RWPE2 (cell line): ENCODE measurements at regions not wholly inside any gene's neighbourhood (a gene's known extent, or its start where the extent isn't known, plus 50 kb on each side); places are given as distances from the start of the nearest gene placed in this dataset.
A peak's percentile ranks its signal among the peaks of the same experiment; 100 is the strongest.

Experiments
- ATAC-seq: fragments of 200-7000 bp; cut with Tn5 transposase; 3 replicates; pipeline ENCODE4 v1.9.1; 2021; ENCODE audit warnings: low read depth
- DNase-seq: peaks from one replicate; pipeline ENCODE4 v3.0.0-alpha.2; 2020; ENCODE audit warnings: low spot score
- H3K27ac ChIP-seq: fragments of 450-650 bp; 2 replicates; pipeline ENCODE4 v1.5.1; 2017; ENCODE audit warnings: mild to moderate bottlenecking; ENCODE audit not compliant: poor library complexity, severe bottlenecking
- H3K27me3 ChIP-seq: fragments of 250-450 bp; sonication (Bioruptor Pico); 2 replicates; pipeline ENCODE4 v1.5.1; 2021; ENCODE audit warnings: mild to moderate bottlenecking, moderate library complexity; ENCODE audit not compliant: insufficient read depth, poor library complexity, severe bottlenecking
- H3K36me3 ChIP-seq: fragments of 250-450 bp; sonication (Bioruptor Pico); 2 replicates; pipeline ENCODE4 v1.5.1; 2020; ENCODE audit warnings: low read depth, mild to moderate bottlenecking, moderate library complexity
- H3K4me1 ChIP-seq: fragments of 250-450 bp; sonication (Bioruptor Pico); 2 replicates; pipeline ENCODE4 v1.5.1; 2021; ENCODE audit warnings: mild to moderate bottlenecking, moderate library complexity; ENCODE audit not compliant: insufficient read depth, poor library complexity, severe bottlenecking
- H3K4me3 ChIP-seq: fragments of 250-450 bp; sonication (Bioruptor Pico); 2 replicates; pipeline ENCODE4 v1.5.1; 2021; ENCODE audit warnings: mild to moderate bottlenecking, moderate library complexity; ENCODE audit not compliant: severe bottlenecking
- H3K9me3 ChIP-seq: fragments of 250-450 bp; sonication (Bioruptor Pico); 2 replicates; pipeline ENCODE4 v1.5.1; 2021; ENCODE audit warnings: mild to moderate bottlenecking, moderate library complexity; ENCODE audit not compliant: severe bottlenecking
- CTCF ChIP-seq: fragments of 450-650 bp; IDR thresholded peaks from one replicate; pipeline ENCODE4 v1.5.1; 2017; ENCODE audit warnings: mild to moderate bottlenecking, moderate library complexity; ENCODE audit not compliant: poor library complexity, severe bottlenecking

GRCh38 chr6:22972771-22973170, 403.4 kb downstream of the HDGFL1 start:
- DNase-seq (no peak), ATAC-seq (no peak)
- Histone ChIP-seq H3K36me3 (no peaks in the 10 kb centered on the region), H3K4me3 (no peak overlapping the region), H3K4me1 (no peaks in the 10 kb centered on the region), H3K27ac (no peak overlapping the region), H3K27me3 (no peaks in the 10 kb centered on the region), H3K9me3 (no peaks in the 10 kb centered on the region)
- no peak for TF ChIP-seq CTCF

- Histone ChIP-seq H3K4me3 (no peak overlapping the region), H3K27me3 (no peaks in the 10 kb centered on the region), H3K36me3 (no peaks in the 10 kb centered on the region), H3K9me3 (no peaks in the 10 kb centered on the region), H3K4me1 (no peaks in the 10 kb centered on the region), H3K27ac (no peak overlapping the region)
- no peak for DNase-seq
- no peak for TF ChIP-seq CTCF
- ATAC-seq, result no peak
Measured at GRCh38 chr6:22975079-22975478, 405.7 kb downstream of the HDGFL1 start.

- peak; percentile 49; the same call in 1 of the 3 replicates for ATAC-seq
Measured at GRCh38 chr6:22980446-22980845, 411.1 kb downstream of the HDGFL1 start.

GRCh38 chr6:23002044-23002619, 432.8 kb downstream of the HDGFL1 start:
- H3K4me1 ChIP-seq, result no peaks in the 10 kb centered on the region
- no peaks in the 10 kb centered on the region for H3K36me3 ChIP-seq
- no peak for TF ChIP-seq CTCF
- H3K27ac ChIP-seq, result no peak overlapping the region
- DNase-seq, result no peak
- no peak for ATAC-seq
- no peak overlapping the region for H3K4me3 ChIP-seq
- no peaks in the 10 kb centered on the region for H3K27me3 ChIP-seq
- H3K9me3 ChIP-seq, result no peaks in the 10 kb centered on the region

More at GRCh38 chr6:22980446-22980845, 411.1 kb downstream of the HDGFL1 start:
- H3K27me3 ChIP-seq, result no peaks in the 10 kb centered on the region
- H3K9me3 ChIP-seq, result no peaks in the 10 kb centered on the region
- no peak for DNase-seq
- no peak for TF ChIP-seq CTCF
- H3K27ac ChIP-seq, result no peak overlapping the region
- no peak overlapping the region for H3K4me3 ChIP-seq
- no peaks in the 10 kb centered on the region for H3K36me3 ChIP-seq
- no peaks in the 10 kb centered on the region for H3K4me1 ChIP-seq

- ATAC-seq (no peak), DNase-seq (no peak)
- no peaks in the 10 kb centered on the region for H3K4me1 ChIP-seq
- no peaks in the 10 kb centered on the region for H3K9me3 ChIP-seq
- no peaks in the 10 kb centered on the region for H3K36me3 ChIP-seq
- no peak for TF ChIP-seq CTCF
- no peak overlapping the region for H3K4me3 ChIP-seq
- H3K27me3 ChIP-seq, result no peaks in the 10 kb centered on the region
- no peak overlapping the region for H3K27ac ChIP-seq
Measured at GRCh38 chr6:23003671-23004467, 434.5 kb downstream of the HDGFL1 start.
